GM23248 (cell line): ENCODE measurements at regions not wholly inside any gene's neighbourhood (a gene's known extent, or its start where the extent isn't known, plus 50 kb on each side); places are given as distances from the start of the nearest gene placed in this dataset.
A peak's percentile ranks its signal among the peaks of the same experiment; 100 is the strongest.

Experiments used
- DNase-seq: peaks from one replicate; pipeline ENCODE4 v3.0.0-alpha.2; 2015
- H2AFZ ChIP-seq: fragments of 200-600 bp; sonication (generic); 2 replicates; pipeline ENCODE4 v1.6.1; 2016; ENCODE audit warnings: antibody characterized with exemption
- H3F3A ChIP-seq: fragments of 200-600 bp; sonication (generic); 2 replicates; pipeline ENCODE4 v1.6.1; 2016; ENCODE audit warnings: mild to moderate bottlenecking, antibody characterized with exemption, mixed run types; ENCODE audit not compliant: insufficient read depth
- H3K27ac ChIP-seq: fragments of 200-600 bp; sonication (generic); 2 replicates; pipeline ENCODE4 v1.5.1; 2016; ENCODE audit warnings: mild to moderate bottlenecking
- H3K27me3 ChIP-seq: fragments of 200-600 bp; sonication (generic); replicated peaks from 2 replicates; pipeline ENCODE4 v1.6.1; 2016; ENCODE audit warnings: mild to moderate bottlenecking; ENCODE audit not compliant: insufficient read depth
- H3K36me3 ChIP-seq: fragments of 200-600 bp; sonication (generic); 2 replicates; pipeline ENCODE4 v1.6.1; 2016; ENCODE audit warnings: low read depth, mild to moderate bottlenecking
- H3K4me1 ChIP-seq: fragments of 200-600 bp; sonication (generic); 2 replicates; pipeline ENCODE4 v1.6.1; 2016; ENCODE audit warnings: mild to moderate bottlenecking; ENCODE audit not compliant: insufficient read depth
- H3K4me2 ChIP-seq: fragments of 200-600 bp; sonication (generic); one replicate; pipeline ENCODE4 v1.6.1; 2016; ENCODE audit warnings: mild to moderate bottlenecking; ENCODE audit not compliant: unreplicated experiment
- H3K4me3 ChIP-seq: fragments of 200-600 bp; sonication (generic); 2 replicates; pipeline ENCODE4 v1.5.1; 2016; ENCODE audit warnings: mild to moderate bottlenecking
- H3K79me2 ChIP-seq: fragments of 200-600 bp; sonication (generic); 2 replicates; pipeline ENCODE4 v1.6.1; 2016; ENCODE audit warnings: mild to moderate bottlenecking; ENCODE audit not compliant: insufficient read depth
- H3K9ac ChIP-seq: fragments of 200-600 bp; sonication (generic); 2 replicates; pipeline ENCODE4 v1.6.1; 2016; ENCODE audit warnings: mild to moderate bottlenecking
- H3K9me2 ChIP-seq: fragments of 200-600 bp; sonication (generic); 2 replicates; pipeline ENCODE4 v1.6.1; 2016; ENCODE audit warnings: mixed run types, mild to moderate bottlenecking, moderate library complexity; ENCODE audit not compliant: insufficient read depth
- H3K9me3 ChIP-seq: fragments of 200-600 bp; sonication (generic); one replicate; pipeline ENCODE4 v1.6.1; 2017; ENCODE audit warnings: low read depth
- H4K20me1 ChIP-seq: fragments of 200-600 bp; sonication (generic); 2 replicates; pipeline ENCODE4 v1.6.0; 2016; ENCODE audit not compliant: insufficient read depth
- EZH2 ChIP-seq: fragments of 200-600 bp; sonication (generic); IDR thresholded peaks from 2 replicates; pipeline ENCODE4 v1.6.1; 2018; ENCODE audit warnings: antibody characterized with exemption, mild to moderate bottlenecking; ENCODE audit not compliant: insufficient read depth, poor library complexity, severe bottlenecking
- EZH2phosphoT487 ChIP-seq: fragments of 200-600 bp; sonication (generic); IDR thresholded peaks from 2 replicates; pipeline ENCODE4 v1.6.1; 2018; ENCODE audit warnings: antibody characterized with exemption, moderate library complexity, mild to moderate bottlenecking, low read depth; ENCODE audit not compliant: insufficient read depth
- WGBS, 2 experiments: methylation state at CpG; one replicate each; pipeline ENCODE4 v1.1.6; 2015 to 2017; ENCODE audit warnings: low lambda C conversion rate in 2 of 2, low coverage in 1 of 2; ENCODE audit errors: missing lambda C conversion rate in 2 of 2; 5-methylcytosine and 5-hydroxymethylcytosine counted together
- in situ Hi-C: fragments of 300-500 bp; cut with MboI; formaldehyde crosslinking; loops from 2 replicates; pipeline ENCODE4 v1.15.0; 2020

GRCh38 chr9:114733816-114734215 lies 51.8 kb upstream of the TEX48 start:
- H3K27ac ChIP-seq, result no peak overlapping the region
- in situ Hi-C loops, result loop anchor here (10.0 kb wide), 1 partner anchor 49 kb away; the partner anchor contains the start of gene TEX48
- no peak overlapping the region for H2AFZ ChIP-seq
- no peak overlapping the region for H3K4me3 ChIP-seq
- no peak overlapping the region for H3K9ac ChIP-seq
- no peaks in the 10 kb centered on the region for H3K9me2 ChIP-seq
- H3K36me3 ChIP-seq, result no peaks in the 10 kb centered on the region
- H3K79me2 ChIP-seq, result no peaks in the 10 kb centered on the region
- H3K4me1 ChIP-seq, result peaks cover 10% of the 10 kb centered on the region
- no peaks in the 10 kb centered on the region for H3K27me3 ChIP-seq
- WGBS, 2 experiments, result 73 to 74% methylated on average over 5 of the region's 5 CpGs
- no peak overlapping the region for H3K4me2 ChIP-seq
- peaks cover 12% of the 10 kb centered on the region for H3F3A ChIP-seq
- no peak for TF ChIP-seq EZH2
- TF ChIP-seq EZH2phosphoT487, result no peak
- no peaks in the 10 kb centered on the region for H4K20me1 ChIP-seq
- no peaks in the 10 kb centered on the region for H3K9me3 ChIP-seq
- DNase-seq, result peak; percentile 71

- Histone ChIP-seq H3K4me2 (no peak overlapping the region), H3F3A (peaks cover 12% of the 10 kb centered on the region), H3K27ac (no peak overlapping the region), H3K9me2 (no peaks in the 10 kb centered on the region), H3K36me3 (no peaks in the 10 kb centered on the region), H4K20me1 (no peaks in the 10 kb centered on the region), H3K4me3 (no peak overlapping the region), H3K27me3 (no peaks in the 10 kb centered on the region), H3K4me1 (peaks cover 10% of the 10 kb centered on the region), H3K9ac (no peak overlapping the region), H2AFZ (no peak overlapping the region), H3K79me2 (no peaks in the 10 kb centered on the region), H3K9me3 (no peaks in the 10 kb centered on the region)
- peak; percentile 56 for DNase-seq
- TF ChIP-seq EZH2phosphoT487, result no peak
- TF ChIP-seq EZH2, result no peak
- in situ Hi-C loops, result loop anchor here (10.0 kb wide), 1 partner anchor 48 kb away; the partner anchor contains the start of gene TEX48
- 92 to 93% methylated on average over 3 of the region's 3 CpGs for WGBS, 2 experiments
These were observed 50.8 kb upstream of the TEX48 start for GRCh38 chr9:114732823-114733222.
